NCI-H2196 (cell line): ENCODE measurements at regions not wholly inside any gene's neighbourhood (a gene's known extent, or its start where the extent isn't known, plus 50 kb on each side); places are given as distances from the start of the nearest gene placed in this dataset.
"Not testable (repeated sequence)": the region's sequence is repeated elsewhere in the genome, so short reads cannot be mapped to it uniquely, and the experiment has no call there.

Experiments
- DNase-seq: peaks from one replicate; lab custom pipeline; 2025; ENCODE audit not compliant: unreplicated experiment; lab: John Stamatoyannopoulos, UW

DNA sequence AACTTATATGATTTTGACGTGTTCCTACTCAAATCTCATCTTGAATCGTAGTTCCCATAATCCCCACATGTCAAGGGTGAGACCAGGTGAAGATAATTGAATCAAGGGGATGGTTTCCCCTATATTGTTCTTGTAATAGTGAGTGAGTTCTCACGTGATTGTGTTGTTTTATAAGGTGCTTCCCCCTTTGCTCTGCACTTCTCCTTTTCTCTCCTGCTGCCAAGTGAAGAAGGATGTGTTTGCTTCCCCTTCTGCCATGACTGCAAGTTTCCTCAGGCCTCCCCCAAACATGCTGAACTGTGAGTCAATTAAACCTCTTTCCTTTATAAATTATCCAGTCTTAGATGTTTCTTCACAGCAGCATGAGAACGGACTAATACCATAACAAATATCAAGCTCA is 83.2 kb downstream of the MANEA start:
- no peak for DNase-seq

DNA sequence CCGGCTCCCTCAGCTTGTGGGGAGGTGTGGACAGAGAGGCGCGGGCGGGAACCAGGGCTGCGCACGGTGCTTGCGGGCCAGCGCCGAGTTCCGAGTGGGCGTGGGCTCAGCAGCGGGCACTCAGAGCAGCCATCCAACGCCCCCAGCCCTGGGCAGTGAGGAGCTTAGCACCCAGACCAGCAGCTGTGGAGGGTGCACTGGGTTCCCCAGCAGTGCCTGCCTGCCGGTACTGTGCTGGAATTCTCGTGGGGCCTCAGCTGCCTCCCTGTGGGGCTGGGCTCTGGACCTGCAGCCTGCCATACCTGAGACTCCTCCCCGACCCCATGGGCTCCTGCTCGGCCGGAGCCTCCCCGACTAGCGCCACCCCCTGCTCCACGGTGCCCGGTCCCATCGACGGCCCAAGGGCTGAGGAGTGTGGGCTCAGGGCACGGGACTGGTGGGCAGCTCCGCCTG is 92.7 kb downstream of the MANEA start:
- no peak for DNase-seq

GRCh38 chr6:95676011-95676628 is 98.8 kb downstream of the MANEA start:
- no peak for DNase-seq

DNA sequence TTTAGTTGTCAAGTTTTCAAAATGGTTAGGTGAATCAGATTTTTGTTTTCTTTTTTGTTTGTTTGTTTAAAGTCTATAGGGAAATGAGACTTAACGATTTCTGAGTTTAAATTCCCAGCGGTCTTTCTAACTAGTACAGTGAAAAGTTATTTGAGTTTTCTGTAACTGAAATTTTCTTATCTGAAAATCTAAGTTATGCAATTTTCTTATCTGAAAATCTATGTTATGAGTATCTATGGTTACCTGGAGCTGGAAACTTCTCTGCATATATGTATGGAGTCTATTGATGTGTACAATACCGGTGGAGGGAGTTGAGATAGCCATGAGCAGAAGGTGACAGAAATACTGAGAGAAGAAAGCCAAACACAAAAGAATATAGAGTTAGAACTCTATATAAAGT is 102.6 kb downstream of the MANEA start:
- DNase-seq: no peak

DNA sequence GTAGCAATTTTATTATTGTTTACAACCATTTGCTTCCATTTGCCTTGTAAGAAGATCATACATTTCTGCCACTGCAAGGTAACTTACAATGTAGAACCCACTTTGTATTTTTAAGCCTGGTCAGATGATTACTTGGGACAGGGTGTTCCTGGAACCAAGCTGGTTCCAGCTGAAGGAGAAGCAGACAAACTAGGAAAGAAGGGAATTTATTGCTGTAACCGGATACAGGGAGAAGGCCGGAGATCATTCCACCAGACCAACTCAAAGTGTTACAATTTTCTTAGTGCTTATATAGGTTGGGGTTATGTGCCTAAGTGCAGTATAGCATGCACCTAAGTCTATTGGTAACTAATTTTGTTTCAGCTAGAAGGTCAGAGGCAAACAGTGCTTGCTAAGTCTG is 104.4 kb downstream of the MANEA start:
- no peak for DNase-seq

DNA sequence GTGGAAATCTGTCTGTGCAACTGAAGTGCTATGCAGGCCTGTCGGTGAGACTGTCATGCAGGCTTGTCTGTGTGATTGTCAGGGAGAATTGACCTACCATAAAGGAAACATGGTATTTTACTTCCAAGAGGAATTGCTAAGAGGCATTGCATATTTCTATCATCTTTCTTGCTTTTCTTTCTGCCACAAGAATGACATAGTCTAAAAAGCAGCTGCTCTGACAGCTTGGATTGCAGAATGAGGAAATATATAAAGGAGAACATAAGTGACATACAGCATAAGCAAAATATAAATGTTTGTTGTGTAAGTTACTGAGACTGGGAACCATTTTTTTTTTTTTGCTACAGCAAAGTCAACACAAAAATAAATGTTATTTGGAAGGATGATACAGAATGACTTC is 105.1 kb downstream of the MANEA start:
- no peak for DNase-seq

DNA sequence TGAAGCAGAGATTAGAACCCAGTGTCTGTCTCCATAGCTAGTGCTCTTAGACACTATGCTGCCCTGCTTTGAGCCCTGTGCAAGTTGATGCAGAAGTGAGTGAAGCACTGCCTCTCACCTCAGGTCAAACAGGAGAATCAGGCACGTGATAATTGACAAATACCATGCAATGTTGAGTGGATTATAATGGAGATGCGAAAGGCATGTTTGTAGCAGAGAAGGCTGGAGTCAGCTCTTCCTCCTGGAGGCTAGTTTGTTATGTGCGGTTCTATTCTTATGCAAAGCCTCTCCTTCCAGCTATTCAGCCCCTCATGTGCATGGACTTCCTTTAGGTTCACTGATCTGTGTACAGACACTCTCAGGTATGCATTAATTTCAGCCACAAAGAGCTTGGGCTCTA is 108.5 kb downstream of the MANEA start:
- no peak for DNase-seq

- no peak for DNase-seq
Observed at GRCh38 chr6:95686272-95686671, 108.9 kb downstream of the MANEA start.

DNA sequence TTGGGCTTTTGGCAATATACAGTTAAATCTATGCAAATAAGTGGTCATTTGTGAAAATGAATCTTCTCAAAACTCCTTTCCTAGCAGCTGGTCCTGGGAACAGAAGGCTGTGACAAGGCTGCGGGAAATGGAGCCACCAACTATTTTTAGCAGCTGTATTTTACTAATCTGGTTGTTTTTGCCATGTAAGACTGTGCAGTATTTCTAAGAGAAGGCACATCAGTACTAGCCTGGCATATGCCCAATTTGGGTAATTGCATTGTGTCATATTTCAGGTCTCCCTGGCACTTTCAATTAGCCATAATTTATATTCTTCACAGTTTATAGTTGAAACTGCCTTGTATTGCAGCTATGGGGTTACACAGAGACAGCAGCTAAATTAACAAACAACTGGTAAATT is 109.6 kb downstream of the MANEA start:
- DNase-seq: no peak

DNA sequence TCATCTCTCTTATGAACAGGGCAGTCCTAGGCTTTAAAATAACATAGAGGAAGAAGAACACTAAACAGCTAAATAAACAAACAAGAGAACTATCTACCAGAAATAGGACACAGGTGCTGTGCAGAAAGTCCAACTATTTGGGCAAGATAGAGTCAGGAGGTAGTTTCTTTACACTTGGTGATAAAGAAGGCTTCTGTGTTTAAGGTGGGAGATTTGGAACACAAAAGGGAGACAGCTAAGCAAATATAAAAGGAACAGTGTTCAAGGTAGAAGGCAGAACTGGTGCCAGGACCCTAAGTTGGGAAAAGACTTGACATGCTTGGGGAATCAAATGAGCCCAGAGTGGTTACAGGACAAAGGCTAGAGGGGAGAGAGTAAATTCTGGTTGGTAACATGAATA is 110.5 kb downstream of the MANEA start:
- no peak for DNase-seq

GRCh38 chr6:95690328-95690727 is 113.0 kb downstream of the MANEA start:
- peak; percentile 6 for DNase-seq

- no peak for DNase-seq
Observed at GRCh38 chr6:95693108-95693507, 115.8 kb downstream of the MANEA start.

DNA sequence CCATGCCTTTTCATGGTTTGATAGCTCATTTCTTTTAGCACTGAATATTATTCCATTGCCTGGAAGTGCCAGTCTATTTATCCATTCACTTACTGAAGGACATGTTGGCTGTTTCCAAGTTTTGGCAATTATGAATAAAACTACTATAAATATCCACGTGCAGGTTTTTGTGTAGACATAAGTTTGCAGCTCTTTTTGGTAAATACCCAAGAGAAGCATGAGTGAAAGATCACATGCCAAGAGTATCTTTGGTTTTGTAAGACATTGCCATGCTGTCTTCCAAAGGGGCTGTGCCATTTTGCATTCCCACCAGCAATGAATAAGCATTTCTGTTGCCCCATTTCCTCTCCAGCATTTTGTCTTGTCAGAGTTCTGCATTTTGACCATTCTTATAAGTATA is 120.9 kb downstream of the MANEA start:
- no peak for DNase-seq

DNA sequence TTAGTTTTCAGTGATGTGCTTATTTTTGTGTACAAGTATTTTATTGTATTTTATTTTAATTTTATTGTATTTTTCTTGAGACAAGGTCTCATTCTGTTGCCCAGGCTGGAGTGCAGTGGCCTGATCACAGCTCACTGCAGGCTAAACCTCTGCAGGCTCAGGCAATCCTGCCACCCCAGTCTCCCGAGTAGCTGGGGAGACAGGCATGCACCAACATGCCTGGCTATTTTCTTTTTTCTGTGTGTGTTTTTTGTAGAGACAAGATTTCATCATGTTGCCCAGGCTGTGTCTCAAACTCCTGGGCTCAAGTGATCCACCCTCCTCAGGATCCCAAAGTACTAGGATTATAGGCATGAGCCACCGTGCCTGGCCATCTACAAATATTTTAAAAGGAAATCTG is 146.3 kb downstream of the MANEA start:
- no peak for DNase-seq

GRCh38 chr6:95725344-95725743 is 148.0 kb downstream of the MANEA start:
- no peak for DNase-seq

DNA sequence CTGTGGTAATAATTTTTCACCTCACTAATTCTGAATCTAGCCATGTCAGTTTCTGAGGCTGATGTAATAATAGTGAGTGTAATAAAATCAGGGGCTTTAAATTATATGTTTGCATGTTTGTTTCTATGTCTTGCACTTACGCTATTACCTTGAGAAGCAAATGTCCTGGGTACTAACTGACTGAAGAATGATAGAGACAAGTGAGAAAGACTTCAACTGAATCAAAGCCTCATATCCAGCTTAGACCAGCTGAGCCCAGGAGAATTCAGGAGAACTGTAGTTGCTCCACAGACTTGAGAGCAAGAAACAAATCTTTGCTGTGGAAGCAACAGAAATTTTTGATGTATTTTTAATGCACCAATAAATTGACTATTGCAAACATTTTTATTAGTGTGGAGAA is 162.8 kb downstream of the MANEA start:
- no peak for DNase-seq

GRCh38 chr6:95741045-95741444 is 163.7 kb downstream of the MANEA start:
- DNase-seq: no peak

DNA sequence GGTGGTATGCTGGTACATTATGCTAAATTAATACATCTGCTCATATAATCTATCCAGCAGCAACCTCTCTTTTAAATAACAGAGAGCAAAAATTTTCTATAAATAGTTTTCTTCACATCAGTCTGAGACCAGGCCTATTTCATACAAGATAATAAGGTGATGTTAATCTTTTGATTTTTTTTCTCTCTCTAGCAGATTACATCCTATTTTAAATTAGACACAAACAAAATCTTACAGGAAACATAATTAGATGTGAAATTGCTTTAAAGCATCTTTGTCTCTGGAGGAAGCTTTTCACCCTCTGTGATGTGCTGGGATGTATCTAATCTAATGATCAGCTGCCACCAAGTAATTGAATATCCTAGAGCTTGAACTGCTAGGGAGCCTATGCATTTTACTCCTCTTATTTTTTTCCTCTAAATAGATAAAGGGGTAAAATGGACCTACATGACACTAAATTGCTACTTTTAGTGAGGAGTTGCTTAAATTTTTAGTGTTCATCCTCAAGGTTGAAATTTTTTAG is 165.5 kb downstream of the MANEA start:
- DNase-seq: no peak

DNA sequence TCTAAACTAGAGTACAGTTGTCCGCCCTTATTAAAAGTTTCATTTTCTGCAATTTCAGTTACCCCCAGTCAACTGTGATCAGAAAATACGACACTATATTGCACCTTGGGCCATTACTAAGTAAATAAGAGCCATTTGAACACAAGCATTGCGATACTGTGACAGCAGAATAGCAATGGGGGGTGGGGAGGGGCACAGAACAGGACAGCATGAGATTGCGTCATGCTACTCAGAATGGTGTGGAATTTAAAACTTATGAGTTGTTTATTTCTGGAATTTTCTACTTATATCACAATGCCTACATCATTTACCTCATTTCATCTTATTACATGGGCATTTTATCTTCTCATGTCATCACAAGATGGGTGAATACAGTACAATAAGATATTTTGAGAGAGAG is 166.3 kb downstream of the MANEA start:
- DNase-seq: no peak

GRCh38 chr6:95758236-95759069 is 181.1 kb downstream of the MANEA start:
- DNase-seq: not testable (repeated sequence)

GRCh38 chr6:95767897-95768463 is 190.6 kb downstream of the MANEA start:
- DNase-seq: no peak

- DNase-seq: no peak
Observed at GRCh38 chr6:95768539-95768938, 191.2 kb downstream of the MANEA start.
